Breast epithelium (tissue), 3 donors: ENCODE measurements at regions not wholly inside any gene's neighbourhood (a gene's known extent, or its start where the extent isn't known, plus 50 kb on each side); places are given as distances from the start of the nearest gene placed in this dataset.

Experiments
- POLR2AphosphoS5 ChIP-seq, 3 donors: sonication (generic); formaldehyde crosslinking; IDR thresholded peaks; one replicate each; pipeline ENCODE4 v1.6.1; 2017; ENCODE audit warnings: antibody characterized with exemption in 3 of 3
- TF ChIP-seq, protein P1 (sequence below), 3 donors: fragments of 450-650 bp; IDR thresholded peaks; one replicate each; pipeline ENCODE4 v1.5.1; 2016 to 2017; ENCODE audit warnings: antibody characterized with exemption in 3 of 3, mild to moderate bottlenecking in 3 of 3, moderate library complexity in 3 of 3

DNA sequence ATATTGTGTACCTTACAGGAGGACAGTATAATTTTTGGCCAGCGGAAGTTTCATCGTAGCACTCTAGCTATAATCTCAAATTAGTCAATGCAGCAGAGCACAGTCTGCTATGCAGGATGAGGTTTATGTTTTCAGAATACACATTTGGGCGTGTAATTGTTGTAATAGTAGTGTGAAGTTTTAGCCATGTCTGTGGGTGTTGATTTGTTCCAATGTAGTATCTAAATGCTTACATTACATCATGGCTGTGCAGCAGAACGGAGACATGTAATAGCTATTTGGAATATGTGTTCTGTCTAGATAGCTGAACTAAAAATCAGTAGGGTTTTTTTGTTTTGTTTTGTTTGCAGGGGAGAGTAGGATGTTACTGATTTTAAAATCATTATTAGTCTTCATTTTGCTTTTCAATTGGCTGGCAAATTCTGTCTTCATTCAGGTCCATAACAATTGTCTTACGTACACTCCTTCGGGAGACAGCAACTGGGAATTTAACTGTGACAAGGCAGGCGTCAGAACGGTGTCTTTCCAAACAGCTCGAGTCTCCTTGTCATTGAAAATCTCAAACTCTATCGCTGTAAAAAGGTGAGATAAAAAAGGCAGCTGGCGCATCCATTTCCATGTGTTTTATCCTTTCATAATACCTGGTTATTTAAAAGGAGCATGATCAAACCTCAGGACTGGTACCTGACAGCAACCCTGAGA lies 65.1 kb upstream of the CDH4 start:
- no peak for TF ChIP-seq POLR2AphosphoS5 (IDR thresholded peaks at IDR 0.05)
- TF ChIP-seq, protein P1, sequence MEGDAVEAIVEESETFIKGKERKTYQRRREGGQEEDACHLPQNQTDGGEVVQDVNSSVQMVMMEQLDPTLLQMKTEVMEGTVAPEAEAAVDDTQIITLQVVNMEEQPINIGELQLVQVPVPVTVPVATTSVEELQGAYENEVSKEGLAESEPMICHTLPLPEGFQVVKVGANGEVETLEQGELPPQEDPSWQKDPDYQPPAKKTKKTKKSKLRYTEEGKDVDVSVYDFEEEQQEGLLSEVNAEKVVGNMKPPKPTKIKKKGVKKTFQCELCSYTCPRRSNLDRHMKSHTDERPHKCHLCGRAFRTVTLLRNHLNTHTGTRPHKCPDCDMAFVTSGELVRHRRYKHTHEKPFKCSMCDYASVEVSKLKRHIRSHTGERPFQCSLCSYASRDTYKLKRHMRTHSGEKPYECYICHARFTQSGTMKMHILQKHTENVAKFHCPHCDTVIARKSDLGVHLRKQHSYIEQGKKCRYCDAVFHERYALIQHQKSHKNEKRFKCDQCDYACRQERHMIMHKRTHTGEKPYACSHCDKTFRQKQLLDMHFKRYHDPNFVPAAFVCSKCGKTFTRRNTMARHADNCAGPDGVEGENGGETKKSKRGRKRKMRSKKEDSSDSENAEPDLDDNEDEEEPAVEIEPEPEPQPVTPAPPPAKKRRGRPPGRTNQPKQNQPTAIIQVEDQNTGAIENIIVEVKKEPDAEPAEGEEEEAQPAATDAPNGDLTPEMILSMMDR (IDR thresholded peaks at IDR 0.05) = no peak
